DMS53 treated with DMSO at 0.1 percent for 48 hours (cell line): ENCODE measurements at regions not wholly inside any gene's neighbourhood (a gene's known extent, or its start where the extent isn't known, plus 50 kb on each side); places are given as distances from the start of the nearest gene placed in this dataset.

Experiments used
- DNase-seq: peaks from one replicate; lab custom pipeline; 2025; ENCODE audit not compliant: unreplicated experiment; lab: John Stamatoyannopoulos, UW

DNA sequence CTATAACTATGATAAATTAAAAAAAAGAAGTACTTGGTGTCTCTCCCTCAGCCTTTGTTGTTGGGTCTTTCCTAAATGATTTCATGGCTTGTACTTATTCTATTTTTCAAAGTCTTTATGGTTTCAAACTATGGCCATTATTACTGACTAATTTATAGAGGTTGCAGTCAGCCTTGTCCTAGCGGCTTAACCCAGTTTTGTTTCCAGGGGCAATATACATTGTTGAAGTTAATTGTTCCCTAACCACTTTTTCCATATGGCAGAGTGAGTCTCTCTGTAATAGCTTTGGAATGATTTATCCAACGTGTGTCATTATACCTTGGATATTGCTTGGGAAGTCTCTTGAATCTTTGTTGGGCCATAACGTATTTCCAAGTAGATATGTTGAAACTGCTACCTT lies 408.8 kb downstream of the HRH4 start:
- DNase-seq, result no peak

DNA sequence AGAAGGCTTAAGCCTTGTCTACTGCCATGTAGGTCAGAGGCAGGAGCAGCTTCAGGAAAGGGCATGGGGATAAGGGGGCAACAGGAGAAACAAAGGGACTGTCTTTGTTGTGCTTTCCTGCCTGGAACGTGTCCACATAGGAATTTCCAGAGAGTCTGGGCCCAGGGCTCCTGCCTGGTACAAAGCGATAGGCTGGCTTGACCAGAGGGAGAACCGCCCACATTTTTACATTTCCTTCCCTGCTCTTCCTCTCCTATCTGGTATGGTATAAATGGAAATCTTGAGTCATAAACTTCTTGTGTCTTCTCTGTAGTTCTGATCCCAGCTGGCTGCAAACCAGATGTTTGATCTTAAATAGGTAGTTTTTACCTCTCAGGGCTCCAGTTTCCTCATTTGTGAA lies 414.8 kb downstream of the HRH4 start:
- DNase-seq, result no peak

DNA sequence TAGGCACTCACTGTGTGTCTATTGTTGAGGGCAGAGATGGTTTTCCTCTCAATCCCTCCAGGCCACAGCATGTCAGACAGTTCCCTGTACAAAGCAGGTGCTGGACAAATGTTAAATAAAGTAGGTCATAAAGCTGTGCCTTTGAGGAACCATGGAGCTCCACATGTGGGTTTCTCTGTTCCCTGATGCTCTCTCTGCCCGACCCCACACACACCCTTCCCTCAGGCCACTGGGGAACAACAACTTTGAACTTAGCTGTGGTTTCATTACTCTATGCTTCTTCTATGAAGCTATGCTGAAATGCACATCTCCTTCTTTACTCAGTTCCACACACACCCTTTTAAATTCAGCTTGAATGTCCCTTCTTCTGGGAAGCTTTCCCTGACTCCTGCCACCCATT lies 415.3 kb downstream of the HRH4 start:
- DNase-seq, result no peak

DNA sequence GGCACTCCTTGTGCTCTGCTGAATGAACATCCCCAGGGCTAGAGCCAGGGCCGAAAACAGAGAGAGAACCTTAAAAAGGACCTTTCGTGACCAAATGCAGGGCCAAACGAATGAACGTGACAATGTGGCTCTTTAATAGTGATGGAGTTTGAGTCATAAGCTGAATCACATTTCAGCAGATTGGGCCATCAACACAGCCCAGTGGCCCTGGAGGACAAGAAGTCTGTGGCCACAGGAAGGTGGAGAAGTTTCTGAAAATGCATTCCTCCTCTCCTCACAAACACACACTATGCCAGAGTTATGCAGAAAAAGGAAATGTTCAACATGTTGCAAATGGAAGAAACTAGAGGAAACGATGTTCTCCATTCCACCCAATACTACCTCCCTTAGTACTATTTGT lies 415.8 kb downstream of the HRH4 start:
- DNase-seq, result no peak

DNA sequence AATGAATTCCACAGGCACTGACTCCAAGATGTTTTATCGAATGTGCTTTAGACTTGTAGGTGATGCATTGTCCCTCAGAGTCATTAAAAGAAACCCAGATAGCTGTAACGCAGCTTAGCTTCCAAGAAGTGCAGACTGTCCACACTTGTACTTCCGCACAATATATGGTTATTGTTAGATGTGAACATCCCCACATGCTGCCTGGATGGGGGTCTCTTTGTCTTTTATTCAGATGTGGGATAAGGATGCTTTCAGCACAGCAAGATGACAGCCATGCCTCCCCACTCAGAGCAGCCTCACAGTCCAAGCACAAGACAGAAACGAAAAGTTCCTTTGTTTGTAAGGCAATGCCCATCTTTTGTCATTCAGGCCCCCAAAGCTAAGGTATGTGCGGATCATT lies 416.6 kb downstream of the HRH4 start:
- no peak for DNase-seq

DNA sequence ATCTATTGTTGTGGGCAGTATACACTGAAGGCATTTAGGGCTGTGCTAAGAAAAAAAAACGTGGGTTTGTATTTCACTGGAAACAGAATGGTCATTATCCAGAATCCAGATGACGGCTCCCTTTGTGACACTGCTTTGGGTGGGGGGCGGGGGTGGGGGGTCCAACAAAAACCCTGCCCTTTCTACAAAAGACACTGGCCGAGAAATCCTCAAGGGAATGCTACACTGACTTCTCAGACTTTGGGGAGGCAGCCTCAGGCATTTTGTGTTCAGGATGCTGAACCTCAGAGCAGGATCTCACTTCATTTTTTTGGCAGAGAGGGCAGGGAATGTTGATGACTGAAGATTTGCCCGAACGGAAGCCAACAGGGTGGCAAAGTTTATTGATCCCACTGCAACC lies 417.1 kb downstream of the HRH4 start:
- no peak for DNase-seq

DNA sequence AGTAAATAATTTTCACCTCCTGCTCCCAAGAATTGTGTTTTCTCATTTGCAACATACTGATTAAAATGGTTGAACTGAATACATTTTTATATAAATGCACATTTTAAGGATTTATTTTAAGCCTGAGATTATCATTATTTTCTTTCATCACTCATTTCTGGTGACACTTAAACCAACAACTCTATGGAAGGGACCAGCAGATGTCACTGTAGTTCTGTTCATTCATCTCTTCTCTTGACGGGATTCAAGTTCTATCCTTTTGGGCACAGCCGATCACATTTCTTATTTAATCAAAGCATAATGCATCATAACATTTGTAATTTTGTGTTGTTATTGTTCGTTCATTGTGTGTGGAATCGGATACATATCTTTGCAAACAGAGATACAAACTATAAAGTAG lies 417.9 kb downstream of the HRH4 start:
- peak; percentile 22 for DNase-seq

DNA sequence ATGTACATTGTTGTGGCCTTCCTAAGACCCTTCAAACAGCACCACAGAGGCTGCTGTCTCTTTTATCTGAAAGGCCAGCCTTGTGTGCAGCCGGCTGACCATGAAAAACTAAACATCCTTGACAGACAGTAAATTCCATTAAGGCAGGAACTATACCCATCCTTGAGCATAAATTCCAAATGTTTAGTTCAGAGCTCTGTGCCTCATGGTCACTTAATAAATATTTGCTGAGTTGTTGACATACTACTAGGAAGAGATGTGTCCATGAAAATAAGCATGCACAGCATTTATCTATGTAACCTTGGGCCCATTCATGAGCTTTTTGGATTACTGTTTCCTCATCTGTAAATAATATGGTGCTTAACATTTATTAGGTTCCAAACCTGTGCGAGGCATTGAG lies 424.8 kb downstream of the HRH4 start:
- no peak for DNase-seq

DNA sequence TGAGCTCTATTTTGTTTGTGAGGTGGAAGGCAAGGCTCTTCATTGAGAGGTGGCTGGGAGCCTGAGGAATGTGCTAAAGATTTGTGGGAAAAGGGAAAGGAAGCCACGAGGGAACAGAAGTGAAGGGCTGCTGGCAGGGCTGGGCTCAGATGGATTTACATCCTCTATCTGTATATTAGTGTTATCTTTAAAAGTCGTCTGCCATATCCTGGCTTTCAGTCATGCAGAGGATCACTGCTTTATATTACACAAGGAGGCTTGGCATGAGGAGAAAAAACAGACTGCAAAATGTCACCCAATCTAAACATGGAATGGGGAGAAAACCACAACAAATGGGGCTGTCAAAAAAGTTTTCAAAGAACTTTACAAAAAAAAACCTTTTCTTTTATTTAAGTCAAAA lies 434.4 kb downstream of the HRH4 start:
- no peak for DNase-seq

DNA sequence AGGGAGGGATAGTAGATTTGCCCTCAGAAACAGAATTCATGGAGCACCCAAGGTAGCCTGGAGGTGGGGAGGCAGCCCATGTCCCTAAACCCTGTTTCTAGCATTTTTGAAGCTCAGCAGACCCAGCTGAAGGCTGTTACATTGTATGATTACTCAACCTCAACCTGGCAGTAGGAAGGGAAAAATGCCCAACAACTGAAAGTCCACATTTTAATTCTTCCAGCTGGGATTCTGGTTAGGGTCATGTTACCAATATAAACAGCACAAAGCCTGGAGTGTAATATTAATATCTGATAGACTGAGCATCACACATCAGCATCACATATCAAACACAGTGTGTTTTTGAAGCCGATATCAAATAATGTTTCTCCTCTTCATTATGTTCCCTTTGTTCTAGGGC lies 437.0 kb downstream of the HRH4 start:
- no peak for DNase-seq

DNA sequence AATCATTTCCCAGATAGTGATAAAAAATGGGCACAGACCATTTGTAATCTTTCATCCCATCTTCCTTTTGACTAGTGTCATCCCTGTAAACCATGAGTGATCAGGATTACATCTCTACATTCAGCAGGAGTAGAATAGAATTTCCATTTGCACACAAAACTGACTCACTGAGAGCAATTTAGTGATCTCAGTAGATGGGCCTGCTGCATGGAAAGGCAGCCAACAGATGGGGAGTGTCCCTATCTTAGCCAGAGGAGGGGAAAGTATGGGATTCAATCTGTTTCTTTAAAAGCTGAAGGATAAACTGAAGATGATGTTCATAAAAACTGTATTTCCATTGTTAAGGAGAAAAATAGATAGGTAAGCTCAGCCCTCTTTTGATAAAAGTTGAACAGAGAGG lies 441.7 kb downstream of the ZNF521 start:
- no peak for DNase-seq

DNA sequence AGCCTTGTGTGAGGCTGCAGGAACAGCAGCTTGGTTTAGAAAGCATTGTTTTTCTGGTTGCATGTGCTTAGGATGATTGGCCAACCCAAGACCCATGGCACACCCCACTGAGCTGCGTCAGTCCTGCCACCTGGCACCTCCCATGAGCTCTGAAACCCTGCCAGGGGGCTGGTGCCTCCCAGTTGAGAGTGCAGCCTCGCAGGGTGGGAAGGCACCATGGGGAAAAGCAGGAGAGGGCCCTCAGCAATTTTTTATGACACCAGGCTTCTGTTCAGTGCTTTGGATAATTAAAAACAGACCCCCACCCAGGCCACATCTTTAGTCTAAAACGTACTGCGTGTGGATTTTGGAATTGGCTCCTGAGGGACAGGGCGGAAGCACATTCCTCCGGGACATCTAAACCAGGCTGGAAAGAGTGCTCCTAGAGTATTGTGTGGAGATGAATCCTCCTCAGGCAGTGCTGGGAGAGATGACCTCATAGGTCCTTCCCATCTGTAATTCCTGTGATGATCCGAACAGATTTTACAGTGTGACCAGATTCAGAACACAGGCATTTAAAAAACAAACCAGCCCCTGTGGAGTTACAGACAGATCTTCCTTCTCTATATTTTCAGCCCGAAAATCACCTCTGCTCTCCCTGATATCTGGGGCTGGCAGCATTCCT lies 438.3 kb downstream of the ZNF521 start:
- no peak for DNase-seq

DNA sequence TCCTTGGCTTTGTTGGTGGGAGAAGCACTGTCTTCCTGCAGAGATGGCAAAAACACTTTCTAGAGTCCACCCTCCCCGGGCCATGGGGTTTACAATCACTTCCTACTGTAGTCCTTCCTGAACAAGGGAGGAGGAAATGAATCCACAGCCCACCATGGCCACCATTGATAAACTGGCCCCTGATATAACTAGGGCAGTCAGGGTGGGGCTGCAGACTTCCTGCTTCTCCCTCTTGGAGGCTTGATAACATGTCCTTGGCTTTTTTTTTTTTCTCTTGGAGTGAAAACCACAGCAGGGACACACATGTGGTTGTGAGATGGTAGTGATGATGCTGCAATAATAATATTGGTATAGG lies 437.8 kb downstream of the ZNF521 start:
- DNase-seq, result no peak

DNA sequence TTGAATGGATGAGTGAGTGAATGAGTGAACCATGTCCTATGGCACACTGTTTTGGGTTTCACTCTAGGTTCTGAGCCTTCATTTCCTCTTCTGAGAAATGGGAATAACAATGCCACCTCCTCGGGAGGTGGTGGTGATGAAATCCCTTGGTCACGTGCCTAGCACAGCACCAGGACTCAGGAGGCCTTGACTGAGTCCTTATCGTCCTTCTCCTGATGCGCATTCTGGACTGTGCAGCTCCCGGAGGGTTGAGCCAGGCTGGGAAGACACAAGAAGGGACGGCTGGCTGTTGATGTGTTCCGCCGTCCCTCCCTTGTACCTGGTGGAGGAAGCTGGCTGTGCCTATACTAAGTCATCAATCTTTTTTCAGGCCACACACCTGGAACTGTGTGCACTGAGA lies 437.3 kb downstream of the ZNF521 start:
- no peak for DNase-seq

DNA sequence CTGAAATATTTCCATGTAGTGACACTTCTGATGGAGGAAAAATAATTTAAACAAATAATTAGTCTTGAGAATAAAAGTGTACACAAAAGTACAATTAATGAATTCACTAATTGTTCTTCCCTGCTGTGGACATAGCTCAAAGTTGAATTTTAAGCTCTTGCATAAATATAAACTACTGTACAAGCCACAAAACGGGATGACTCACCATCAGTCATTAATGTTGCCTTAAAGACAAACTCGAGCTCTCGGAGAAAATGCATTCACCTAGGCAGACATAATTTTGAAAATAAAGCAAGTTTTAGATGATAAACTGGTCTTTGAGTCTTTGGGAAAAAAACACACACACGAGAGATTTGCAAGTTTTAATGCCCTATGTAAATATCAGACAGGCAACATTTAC lies 436.4 kb downstream of the ZNF521 start:
- DNase-seq, result no peak

DNA sequence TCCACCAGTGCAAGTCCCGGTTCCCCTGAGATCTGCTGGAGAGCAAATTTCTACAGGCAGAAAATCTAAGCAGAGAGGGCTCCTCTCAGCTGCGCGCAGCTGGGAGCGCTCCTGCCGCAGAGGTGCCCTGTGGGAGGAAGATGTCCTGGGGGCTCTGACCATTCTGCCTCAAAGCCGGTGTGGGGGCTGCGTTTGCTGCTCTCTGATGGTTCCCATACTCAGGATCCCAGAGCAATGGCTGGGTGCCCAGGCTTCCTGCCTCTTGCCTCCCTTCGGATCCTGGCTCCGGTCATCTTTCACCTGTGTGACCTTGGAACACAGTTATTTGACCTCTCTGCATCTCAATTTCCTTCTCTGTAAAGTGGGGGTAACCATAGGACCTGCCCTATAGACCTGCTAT lies 434.2 kb downstream of the ZNF521 start:
- no peak for DNase-seq

DNA sequence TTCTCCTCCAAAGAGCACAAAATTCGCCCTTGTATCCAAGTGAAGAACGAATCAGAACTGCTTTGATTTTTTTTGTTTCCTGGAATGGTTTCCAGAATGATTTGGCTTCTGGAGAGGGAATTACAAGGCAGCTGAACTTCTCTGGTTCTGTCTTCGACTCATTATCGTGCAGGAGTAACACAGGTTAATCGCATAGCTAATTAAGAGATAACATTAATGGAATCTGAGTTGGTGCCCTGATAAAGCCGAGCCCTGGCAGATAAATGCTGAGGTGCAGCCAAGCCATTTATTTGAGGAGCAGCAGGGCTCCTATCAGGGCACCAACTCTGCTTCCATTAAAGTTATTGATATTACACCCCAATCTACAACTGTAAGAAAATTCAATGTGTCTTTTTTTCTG lies 433.7 kb downstream of the ZNF521 start:
- DNase-seq, result no peak

DNA sequence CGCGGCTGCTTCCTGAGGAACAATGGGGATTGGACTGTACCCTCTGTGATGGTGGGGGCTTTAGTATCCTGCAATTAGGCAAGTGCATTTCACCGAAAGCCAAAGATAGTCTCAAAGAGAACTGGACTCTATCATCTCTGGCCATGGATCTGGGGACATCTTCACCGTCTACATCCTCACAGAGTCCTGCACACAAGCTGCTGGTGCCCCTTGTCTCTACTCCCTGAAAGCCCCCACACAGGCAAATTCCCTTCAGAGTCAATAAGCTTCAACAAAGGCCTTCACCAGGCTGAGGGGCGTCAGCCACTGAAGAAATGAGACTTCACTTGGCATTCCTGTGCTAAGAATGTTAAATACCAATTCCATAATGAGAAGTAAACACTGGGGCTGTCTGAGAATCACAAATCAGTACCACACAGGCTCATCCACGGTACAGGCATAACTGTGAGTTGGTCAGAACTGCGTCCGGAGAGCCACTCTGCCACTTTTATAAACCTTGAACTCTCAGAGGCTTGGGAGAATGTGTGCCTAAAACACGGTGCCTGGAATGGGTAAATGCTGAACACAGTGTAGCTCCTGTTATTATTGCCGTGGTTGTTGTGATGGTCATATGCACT lies 432.7 kb downstream of the ZNF521 start:
- DNase-seq, result no peak

DNA sequence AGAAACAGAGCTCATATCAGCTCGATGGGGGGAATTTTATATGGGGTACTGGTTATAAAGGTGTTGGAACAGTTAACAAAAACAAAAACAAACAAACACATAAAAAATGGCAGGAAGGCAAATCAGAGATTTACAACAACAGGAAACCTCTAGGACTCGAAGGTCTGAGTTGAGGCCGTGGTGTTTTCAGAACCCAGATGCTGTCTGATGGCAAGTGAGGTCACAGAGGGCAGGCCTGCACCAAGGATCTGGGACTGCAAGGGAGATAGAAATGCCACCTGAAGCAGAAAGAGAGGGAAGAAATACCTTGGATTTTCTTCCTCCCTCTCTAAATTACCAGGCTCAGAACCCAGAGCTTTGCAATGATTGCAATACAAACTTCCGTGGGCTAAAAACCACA lies 429.5 kb downstream of the ZNF521 start:
- no peak for DNase-seq

DNA sequence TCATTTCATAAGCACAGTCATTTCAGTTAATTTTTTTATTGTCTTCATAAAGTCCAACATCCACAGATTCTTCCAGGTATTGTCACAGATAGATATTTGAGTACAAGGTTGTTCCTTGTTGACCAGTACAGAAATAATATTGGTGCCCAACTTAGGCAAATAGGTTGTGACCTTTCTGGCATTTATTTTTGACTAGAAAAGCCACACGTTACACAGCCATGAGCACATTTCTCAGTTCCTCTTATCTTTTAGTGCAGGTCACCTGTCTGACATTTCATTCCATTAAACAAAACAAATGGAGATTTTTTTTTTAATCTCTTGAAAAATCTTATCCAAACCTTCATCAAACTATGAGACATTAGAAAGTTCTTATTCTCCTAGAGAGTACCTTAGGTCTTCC lies 428.8 kb downstream of the ZNF521 start:
- DNase-seq, result no peak

DNA sequence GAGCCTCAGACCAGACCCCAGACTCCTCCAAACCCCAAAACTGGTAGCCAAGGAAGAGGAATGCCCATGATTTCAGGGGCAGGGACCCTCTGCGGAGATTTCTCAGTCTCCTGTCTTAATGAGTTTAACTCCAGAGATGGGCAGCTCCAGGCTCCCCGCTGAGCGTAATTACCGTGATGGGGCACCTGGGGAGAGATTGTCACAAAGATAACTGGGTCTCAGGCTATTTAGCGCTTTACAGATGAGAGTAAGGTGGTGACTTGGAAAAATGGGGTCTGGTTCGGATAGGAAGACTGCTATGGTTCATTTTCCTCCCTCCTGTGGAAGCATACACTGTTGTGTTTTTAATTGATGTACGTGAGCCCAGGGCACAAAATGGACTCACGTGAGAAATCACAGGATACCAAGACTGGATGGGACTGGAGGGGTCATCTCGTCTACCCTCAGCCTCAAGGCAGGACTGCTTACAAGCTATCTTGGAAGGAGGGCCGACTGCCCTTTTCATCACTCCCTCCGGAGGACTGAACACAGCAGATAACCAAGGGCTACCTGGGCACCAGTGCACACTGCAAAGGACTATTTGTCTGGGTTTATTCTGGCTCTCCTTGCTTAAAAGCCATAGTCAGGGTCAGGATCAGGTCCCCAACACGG lies 427.8 kb downstream of the ZNF521 start:
- DNase-seq, result no peak

DNA sequence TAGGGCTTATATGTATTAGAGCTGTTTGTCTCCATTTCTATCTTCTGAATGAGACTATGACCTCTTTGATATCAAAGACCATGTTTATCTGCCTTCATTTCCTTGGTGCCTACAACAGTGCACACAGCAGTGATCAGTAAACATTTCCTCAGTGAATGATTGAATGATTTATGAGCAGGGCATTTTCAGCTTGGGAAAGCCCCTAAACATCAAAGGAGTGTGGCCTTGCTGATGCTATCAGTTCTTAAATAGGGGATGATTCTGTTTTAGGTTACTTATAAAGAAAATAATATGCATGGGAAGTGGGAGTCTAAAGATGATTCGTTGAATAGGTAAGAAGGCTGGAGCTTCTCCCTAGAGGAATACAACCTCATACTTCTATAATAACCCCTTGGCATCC lies 425.3 kb downstream of the ZNF521 start:
- no peak for DNase-seq

DNA sequence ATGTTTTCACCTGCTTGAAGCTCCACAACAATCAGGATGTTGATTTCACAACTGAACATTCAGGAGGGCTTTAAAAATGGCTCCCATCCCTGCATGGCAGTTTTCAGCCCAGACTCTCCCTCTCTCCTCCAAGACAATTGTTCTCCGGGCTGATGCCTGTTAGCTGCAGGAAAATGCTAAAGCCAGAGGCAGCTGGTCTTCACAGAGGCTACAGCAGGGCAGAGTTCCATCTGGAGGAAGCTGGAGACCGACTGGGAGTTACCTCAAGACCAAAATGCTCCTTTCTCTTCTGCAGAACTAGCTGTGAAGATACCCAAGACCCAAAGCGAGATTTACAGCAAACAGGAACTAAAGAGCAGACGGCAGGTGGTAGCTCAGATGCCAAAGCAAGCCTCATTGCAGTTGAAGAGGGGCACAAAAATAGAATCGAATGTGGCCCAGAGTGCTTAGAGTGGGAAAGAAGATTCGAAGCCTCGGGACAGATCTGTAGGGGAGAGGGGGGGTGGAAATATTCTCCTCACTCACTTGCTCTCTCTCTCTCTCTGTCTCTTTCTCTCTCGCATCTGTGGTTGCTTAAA lies 423.6 kb downstream of the ZNF521 start:
- no peak for DNase-seq
